KMS-11 (cell line): ENCODE measurements at regions not wholly inside any gene's neighbourhood (a gene's known extent, or its start where the extent isn't known, plus 50 kb on each side); places are given as distances from the start of the nearest gene placed in this dataset.

ENCODE experiments used
- H2AFZ ChIP-seq: fragments of 200-600 bp; sonication (generic); 2 replicates; pipeline ENCODE4 v1.6.1; 2016; ENCODE audit warnings: antibody characterized with exemption, mixed run types, low read depth
- H3K27ac ChIP-seq: fragments of 200-600 bp; sonication (generic); 2 replicates; pipeline ENCODE4 v1.6.1; 2016; ENCODE audit warnings: mild to moderate bottlenecking, mixed run types
- H3K27me3 ChIP-seq: fragments of 200-600 bp; sonication (generic); 2 replicates; pipeline ENCODE4 v1.6.1; 2017; ENCODE audit warnings: mild to moderate bottlenecking, low read depth, mixed run types, moderate library complexity; ENCODE audit not compliant: insufficient read depth
- H3K36me3 ChIP-seq: fragments of 200-600 bp; sonication (generic); 2 replicates; pipeline ENCODE4 v1.6.1; 2017; ENCODE audit warnings: mild to moderate bottlenecking, mixed run types; ENCODE audit not compliant: insufficient read depth
- H3K4me1 ChIP-seq: fragments of 200-600 bp; sonication (generic); 2 replicates; pipeline ENCODE4 v1.6.1; 2016; ENCODE audit warnings: mild to moderate bottlenecking, low read depth, mixed run types; ENCODE audit not compliant: poor library complexity, severe bottlenecking
- H3K4me2 ChIP-seq: fragments of 200-600 bp; sonication (generic); 2 replicates; pipeline ENCODE4 v1.7.0; 2016; ENCODE audit warnings: mild to moderate bottlenecking, mixed run types
- H3K4me3 ChIP-seq: fragments of 200-600 bp; sonication (generic); IDR thresholded peaks from 2 replicates; pipeline ENCODE4 v1.6.1; 2017; ENCODE audit warnings: low read depth, low read length, mixed read lengths; ENCODE audit not compliant: insufficient read depth
- H3K79me2 ChIP-seq: fragments of 200-600 bp; sonication (generic); 2 replicates; pipeline ENCODE4 v1.6.1; 2016; ENCODE audit warnings: low read depth, mixed run types; ENCODE audit not compliant: insufficient read depth
- H3K9ac ChIP-seq: fragments of 200-600 bp; sonication (generic); 2 replicates; pipeline ENCODE4 v1.6.1; 2016; ENCODE audit warnings: mild to moderate bottlenecking, mixed run types
- H4K20me1 ChIP-seq: fragments of 200-600 bp; sonication (generic); 2 replicates; pipeline ENCODE4 v1.6.1; 2016; ENCODE audit warnings: mild to moderate bottlenecking, mixed run types; ENCODE audit not compliant: insufficient read depth
- CTCF ChIP-seq: fragments of 200-600 bp; sonication (generic); conservative IDR thresholded peaks from 2 replicates; pipeline ENCODE4 v1.6.1; 2017; ENCODE audit warnings: low read depth, mild to moderate bottlenecking, antibody characterized with exemption, low read length, moderate library complexity, mixed read lengths

GRCh38 chr2:204024906-204025475, 88.4 kb downstream of the ICOS start:
- H3K9ac ChIP-seq = no peak overlapping the region
- peaks cover 28% of the 10 kb centered on the region for H3K4me1 ChIP-seq
- H3K4me3 ChIP-seq = no peak overlapping the region
- no peaks in the 10 kb centered on the region for H3K27me3 ChIP-seq
- H3K79me2 ChIP-seq = no peaks in the 10 kb centered on the region
- H3K27ac ChIP-seq = no peak overlapping the region
- no peaks in the 10 kb centered on the region for H4K20me1 ChIP-seq
- TF ChIP-seq CTCF = no peak
- H3K4me2 ChIP-seq = no peak overlapping the region
- H2AFZ ChIP-seq = no peak overlapping the region
- H3K36me3 ChIP-seq = no peaks in the 10 kb centered on the region

- Histone ChIP-seq H3K4me1 (peaks cover 28% of the 10 kb centered on the region), H3K4me2 (peak overlapping the region; percentile 21; the same call in 1 of the 2 replicates), H3K27me3 (no peaks in the 10 kb centered on the region), H3K4me3 (no peak overlapping the region), H4K20me1 (no peaks in the 10 kb centered on the region), H3K9ac (peak overlapping the region; percentile 1; the same call in 1 of the 2 replicates), H3K36me3 (no peaks in the 10 kb centered on the region), H3K27ac (peak overlapping the region; percentile 46), H2AFZ (no peak overlapping the region), H3K79me2 (no peaks in the 10 kb centered on the region)
- peak; percentile 67; the same call in 1 of the 2 replicates for TF ChIP-seq CTCF
Measured at GRCh38 chr2:204026294-204026693, 89.7 kb downstream of the ICOS start.

GRCh38 chr2:204027091-204027490, 90.5 kb downstream of the ICOS start:
- no peaks in the 10 kb centered on the region for H3K36me3 ChIP-seq
- peak overlapping the region; percentile 34 for H3K4me3 ChIP-seq
- H3K79me2 ChIP-seq = no peaks in the 10 kb centered on the region
- no peaks in the 10 kb centered on the region for H3K27me3 ChIP-seq
- TF ChIP-seq CTCF = no peak
- peak overlapping the region; percentile 1; the same call in 1 of the 2 replicates for H3K9ac ChIP-seq
- peak overlapping the region; percentile 21; the same call in 1 of the 2 replicates for H3K4me2 ChIP-seq
- no peak overlapping the region for H2AFZ ChIP-seq
- H4K20me1 ChIP-seq = no peaks in the 10 kb centered on the region
- peaks cover 28% of the 10 kb centered on the region for H3K4me1 ChIP-seq
- peak overlapping the region; percentile 46 for H3K27ac ChIP-seq

- no peaks in the 10 kb centered on the region for H3K79me2 ChIP-seq
- TF ChIP-seq CTCF = no peak
- no peak overlapping the region for H2AFZ ChIP-seq
- H4K20me1 ChIP-seq = no peaks in the 10 kb centered on the region
- H3K4me3 ChIP-seq = no peak overlapping the region
- H3K27ac ChIP-seq = no peak overlapping the region
- peaks cover 24% of the 10 kb centered on the region for H3K4me1 ChIP-seq
- no peaks in the 10 kb centered on the region for H3K36me3 ChIP-seq
- no peak overlapping the region for H3K4me2 ChIP-seq
- no peak overlapping the region for H3K9ac ChIP-seq
- no peaks in the 10 kb centered on the region for H3K27me3 ChIP-seq
Measured at GRCh38 chr2:204030322-204030721, 93.8 kb downstream of the ICOS start.
